Panc1 (cell line): ENCODE measurements at regions not wholly inside any gene's neighbourhood (a gene's known extent, or its start where the extent isn't known, plus 50 kb on each side); places are given as distances from the start of the nearest gene placed in this dataset.

ENCODE experiments used
- ATAC-seq: fragments of 200-7000 bp; cut with Tn5 transposase; 2 replicates; pipeline ENCODE4 v1.9.1; 2020; ENCODE audit warnings: mild to moderate bottlenecking, moderate library complexity
- BruUV-seq: library from RNA; stranded (reverse); fragments of 400-500 nt; replicated peaks from 2 replicates; lab custom pipeline; 2021; lab: Mats Ljungman, UMichigan
- CTCF ChIA-PET: fragments of 300-600 bp; sonication (Branson Sonifier 250); formaldehyde crosslinking; loops from one replicate; lab custom pipeline; 2022; ENCODE audit warnings: antibody characterized with exemption; lab: Charles Lee
- POLR2A ChIA-PET: fragments of 300-600 bp; sonication (Branson Sonifier 250); formaldehyde crosslinking; loops from one replicate; lab custom pipeline; 2022; ENCODE audit warnings: antibody characterized with exemption; lab: Charles Lee
- DNase-seq: peaks from one replicate; pipeline ENCODE4 v3.0.0-alpha.2; 2010; ENCODE audit warnings: low read depth, low spot score
- H3K27ac ChIP-seq: 2 replicates; pipeline ENCODE4 v1.5.1; 2011; ENCODE audit warnings: mild to moderate bottlenecking, low read length, inconsistent platforms
- H3K27me3 ChIP-seq: fragments of 200-500 bp; sonication (Bioruptor generic); 2 replicates; pipeline ENCODE4 v1.6.0; 2014; ENCODE audit warnings: low read length, inconsistent platforms; ENCODE audit not compliant: control insufficient read depth, insufficient read depth
- H3K36me3 ChIP-seq: fragments of 200-500 bp; sonication (Bioruptor generic); 2 replicates; pipeline ENCODE4 v1.5.1; 2014; ENCODE audit warnings: inconsistent platforms, mild to moderate bottlenecking, low read length, moderate library complexity; ENCODE audit not compliant: control insufficient read depth, insufficient read depth
- H3K4me1 ChIP-seq: 2 replicates; pipeline ENCODE4 v1.5.1; 2011; ENCODE audit warnings: inconsistent platforms, mild to moderate bottlenecking, low read length, moderate library complexity; ENCODE audit not compliant: control insufficient read depth, insufficient read depth
- H3K4me3 ChIP-seq, 2 experiments: 2 replicates each; pipeline ENCODE4 v1.5.1; 2011 to 2012; ENCODE audit warnings: low read depth in 2 of 2, low read length in 2 of 2, mild to moderate bottlenecking in 2 of 2, inconsistent platforms in 1 of 2, moderate library complexity in 1 of 2
- H3K9me3 ChIP-seq: fragments of 200-500 bp; sonication (Bioruptor generic); 2 replicates; pipeline ENCODE4 v1.5.1; 2014; ENCODE audit warnings: low read depth, mild to moderate bottlenecking, inconsistent platforms, low read length, moderate library complexity; ENCODE audit not compliant: control insufficient read depth, insufficient read depth
- POLR2AphosphoS5 ChIP-seq: IDR thresholded peaks from 2 replicates; pipeline ENCODE4 v1.6.1; 2012; ENCODE audit warnings: mild to moderate bottlenecking, low read depth, low read length, moderate library complexity
- SIN3A ChIP-seq: IDR thresholded peaks from 2 replicates; pipeline ENCODE4 v1.6.1; 2012; ENCODE audit warnings: low read depth, mild to moderate bottlenecking, low read length, moderate library complexity, borderline replicate concordance; ENCODE audit not compliant: insufficient read depth
- TCF7L2 ChIP-seq: IDR thresholded peaks from 2 replicates; pipeline ENCODE4 v1.6.1; 2011; ENCODE audit warnings: mild to moderate bottlenecking, low read depth, low read length, inconsistent platforms
- in situ Hi-C: cut with HindIII; loops from 2 replicates; pipeline ENCODE4 v1.10.0; 2016; ENCODE audit warnings: low sequenced_read_pairs, low pct_unique_long_range_greater_than_20kb
- intact Hi-C: fragments of 100-400 bp; cut with micrococcal nuclease; formaldehyde crosslinking; loops from one replicate; pipeline ENCODE4 v1.10.0; 2022; ENCODE audit not compliant: unreplicated experiment
- TF ChIP-seq, protein P1 (sequence below), 2 experiments: IDR thresholded peaks; 2 replicates each; pipeline ENCODE4 v1.6.1; 2011 to 2012; ENCODE audit warnings: low read depth in 2 of 2, control low read depth in 1 of 2, low read length in 1 of 2, mild to moderate bottlenecking in 1 of 2, moderate library complexity in 1 of 2; ENCODE audit not compliant: insufficient read depth in 1 of 2
- TF ChIP-seq, protein P2 (sequence below): fragments of 450-650 bp; IDR thresholded peaks from 2 replicates; pipeline ENCODE4 v1.5.1; 2017; ENCODE audit warnings: mild to moderate bottlenecking

DNA sequence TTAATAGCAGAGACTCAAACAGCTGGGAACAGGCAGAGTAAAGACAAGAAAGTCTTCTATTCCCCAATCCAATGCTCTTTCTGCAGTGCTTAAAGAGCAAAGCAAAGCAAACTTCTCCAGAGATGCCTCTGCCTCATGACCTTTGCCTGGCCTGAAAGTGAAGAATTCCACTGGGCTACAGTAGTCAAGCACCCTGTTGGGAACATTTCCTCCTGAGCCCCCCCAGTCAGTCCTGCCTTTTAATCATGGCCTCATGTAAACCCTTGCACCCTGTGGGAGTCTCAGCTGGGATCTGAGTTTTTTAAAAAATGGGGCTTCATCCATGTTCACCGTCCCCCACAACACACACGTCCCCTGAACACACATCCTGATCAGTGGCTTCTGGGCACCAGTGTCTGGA lies 62.7 kb upstream of the TSPAN11 start:
- ATAC-seq (no peak), DNase-seq (no peak)
- intact Hi-C loops (no loop called here), in situ Hi-C loops (no loop called here)
- Histone ChIP-seq H3K27me3 (peaks cover 10% of the 10 kb centered on the region), H3K4me3 (no peak overlapping the region), H3K27ac (no peak overlapping the region), H3K9me3 (peaks cover 13% of the 10 kb centered on the region), H3K36me3 (no peaks in the 10 kb centered on the region), H3K4me1 (no peaks in the 10 kb centered on the region)
- TF ChIP-seq, protein P1, sequence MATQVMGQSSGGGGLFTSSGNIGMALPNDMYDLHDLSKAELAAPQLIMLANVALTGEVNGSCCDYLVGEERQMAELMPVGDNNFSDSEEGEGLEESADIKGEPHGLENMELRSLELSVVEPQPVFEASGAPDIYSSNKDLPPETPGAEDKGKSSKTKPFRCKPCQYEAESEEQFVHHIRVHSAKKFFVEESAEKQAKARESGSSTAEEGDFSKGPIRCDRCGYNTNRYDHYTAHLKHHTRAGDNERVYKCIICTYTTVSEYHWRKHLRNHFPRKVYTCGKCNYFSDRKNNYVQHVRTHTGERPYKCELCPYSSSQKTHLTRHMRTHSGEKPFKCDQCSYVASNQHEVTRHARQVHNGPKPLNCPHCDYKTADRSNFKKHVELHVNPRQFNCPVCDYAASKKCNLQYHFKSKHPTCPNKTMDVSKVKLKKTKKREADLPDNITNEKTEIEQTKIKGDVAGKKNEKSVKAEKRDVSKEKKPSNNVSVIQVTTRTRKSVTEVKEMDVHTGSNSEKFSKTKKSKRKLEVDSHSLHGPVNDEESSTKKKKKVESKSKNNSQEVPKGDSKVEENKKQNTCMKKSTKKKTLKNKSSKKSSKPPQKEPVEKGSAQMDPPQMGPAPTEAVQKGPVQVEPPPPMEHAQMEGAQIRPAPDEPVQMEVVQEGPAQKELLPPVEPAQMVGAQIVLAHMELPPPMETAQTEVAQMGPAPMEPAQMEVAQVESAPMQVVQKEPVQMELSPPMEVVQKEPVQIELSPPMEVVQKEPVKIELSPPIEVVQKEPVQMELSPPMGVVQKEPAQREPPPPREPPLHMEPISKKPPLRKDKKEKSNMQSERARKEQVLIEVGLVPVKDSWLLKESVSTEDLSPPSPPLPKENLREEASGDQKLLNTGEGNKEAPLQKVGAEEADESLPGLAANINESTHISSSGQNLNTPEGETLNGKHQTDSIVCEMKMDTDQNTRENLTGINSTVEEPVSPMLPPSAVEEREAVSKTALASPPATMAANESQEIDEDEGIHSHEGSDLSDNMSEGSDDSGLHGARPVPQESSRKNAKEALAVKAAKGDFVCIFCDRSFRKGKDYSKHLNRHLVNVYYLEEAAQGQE (IDR thresholded peaks at IDR 0.05; ENCODE audit: insufficient read depth in 1 of 2, low read depth in 2 of 2, low read length in 1 of 2): no peak
- no peak for TF ChIP-seq TCF7L2
- TF ChIP-seq SIN3A: no peak
- TF ChIP-seq POLR2AphosphoS5: no peak
- TF ChIP-seq, protein P2, sequence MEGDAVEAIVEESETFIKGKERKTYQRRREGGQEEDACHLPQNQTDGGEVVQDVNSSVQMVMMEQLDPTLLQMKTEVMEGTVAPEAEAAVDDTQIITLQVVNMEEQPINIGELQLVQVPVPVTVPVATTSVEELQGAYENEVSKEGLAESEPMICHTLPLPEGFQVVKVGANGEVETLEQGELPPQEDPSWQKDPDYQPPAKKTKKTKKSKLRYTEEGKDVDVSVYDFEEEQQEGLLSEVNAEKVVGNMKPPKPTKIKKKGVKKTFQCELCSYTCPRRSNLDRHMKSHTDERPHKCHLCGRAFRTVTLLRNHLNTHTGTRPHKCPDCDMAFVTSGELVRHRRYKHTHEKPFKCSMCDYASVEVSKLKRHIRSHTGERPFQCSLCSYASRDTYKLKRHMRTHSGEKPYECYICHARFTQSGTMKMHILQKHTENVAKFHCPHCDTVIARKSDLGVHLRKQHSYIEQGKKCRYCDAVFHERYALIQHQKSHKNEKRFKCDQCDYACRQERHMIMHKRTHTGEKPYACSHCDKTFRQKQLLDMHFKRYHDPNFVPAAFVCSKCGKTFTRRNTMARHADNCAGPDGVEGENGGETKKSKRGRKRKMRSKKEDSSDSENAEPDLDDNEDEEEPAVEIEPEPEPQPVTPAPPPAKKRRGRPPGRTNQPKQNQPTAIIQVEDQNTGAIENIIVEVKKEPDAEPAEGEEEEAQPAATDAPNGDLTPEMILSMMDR: no peak
- CTCF ChIA-PET: no interaction called here
- no TSS peak for BruUV-seq
- POLR2A ChIA-PET: no interaction called here

DNA sequence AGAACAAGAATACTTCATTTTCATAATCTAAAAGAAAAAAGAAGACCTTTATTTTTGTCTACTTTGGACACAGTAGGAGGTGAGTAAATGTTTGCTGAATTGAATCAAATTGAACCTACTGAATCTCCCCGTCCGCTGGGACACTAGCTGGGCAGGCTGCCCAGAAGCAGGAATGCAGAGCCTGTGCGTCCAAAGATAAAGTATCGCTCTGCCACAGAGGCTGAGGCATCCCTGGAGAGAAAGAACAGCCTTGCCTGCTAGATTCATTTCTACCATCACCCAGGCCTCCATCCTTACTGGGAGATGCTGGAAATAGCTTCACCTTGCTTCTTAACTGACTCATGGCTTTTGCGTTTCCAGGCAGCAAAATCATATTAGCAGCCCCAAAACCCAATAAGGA lies 64.1 kb upstream of the TSPAN11 start:
- no peak overlapping the region for H3K27ac ChIP-seq
- H3K4me3 ChIP-seq: no peak overlapping the region
- no peaks in the 10 kb centered on the region for H3K4me1 ChIP-seq
- DNase-seq (no peak), ATAC-seq (no peak)
- ChIA-PET POLR2A (no interaction called here), CTCF (no interaction called here)
- BruUV-seq: no TSS peak
- TF ChIP-seq TCF7L2 (no peak), POLR2AphosphoS5 (no peak), SIN3A (no peak)
- TF ChIP-seq, protein P2: no peak
- TF ChIP-seq, protein P1 (IDR thresholded peaks at IDR 0.05; ENCODE audit: insufficient read depth in 1 of 2, low read depth in 2 of 2, low read length in 1 of 2): no peak
- no peaks in the 10 kb centered on the region for H3K36me3 ChIP-seq
- H3K9me3 ChIP-seq: peaks cover 10% of the 10 kb centered on the region
- peaks cover 10% of the 10 kb centered on the region; the same call in 1 of the 2 replicates for H3K27me3 ChIP-seq
- in situ Hi-C loops: no loop called here
- intact Hi-C loops: no loop called here
